Naive thymus-derived CD8-positive, alpha-beta T cell (primary cell): ENCODE measurements at regions not wholly inside any gene's neighbourhood (a gene's known extent, or its start where the extent isn't known, plus 50 kb on each side); places are given as distances from the start of the nearest gene placed in this dataset.
"Not testable (repeated sequence)": the region's sequence is repeated elsewhere in the genome, so short reads cannot be mapped to it uniquely, and the experiment has no call there.

Source experiments
- ATAC-seq, 2 donors: fragments of 150-1000 bp; cut with Tn5 transposase in 1 of 2; sonication (Bioruptor Pico), chemical (Tn5 transposase) in 1 of 2; 1 replicate in 1 of 2; 2 replicates in 1 of 2; pipeline ENCODE4 v1.10.0; 2021; ENCODE audit warnings: mild to moderate bottlenecking in 2 of 2, moderate library complexity in 2 of 2
- POLR2A ChIA-PET: fragments of 350-600 bp; sonication (Branson Sonifier 250); formaldehyde crosslinking; loops from one replicate; lab custom pipeline; 2021; ENCODE audit warnings: antibody characterized with exemption; lab: Charles Lee
- DNase-seq, 10 donors: peaks; one replicate each; pipeline versions ENCODE4 v3.0.0 to v3.0.0-alpha.2; 2020 to 2022
- H3K27ac Mint-ChIP-seq, 10 donors: one replicate each; pipeline ENCODE4 v1.8.0; 2020 to 2022; ENCODE audit warnings: mild to moderate bottlenecking in 10 of 10, mixed read lengths in 10 of 10, moderate library complexity in 4 of 10, inconsistent platforms in 1 of 10
- H3K27me3 Mint-ChIP-seq, 5 donors: one replicate each; pipeline ENCODE4 v1.8.0; 2021 to 2022; ENCODE audit warnings: mixed read lengths in 5 of 5
- H3K36me3 Mint-ChIP-seq, 3 donors: one replicate each; pipeline ENCODE4 v1.8.0; 2020 to 2022; ENCODE audit warnings: mixed read lengths in 3 of 3, mild to moderate bottlenecking in 2 of 3, inconsistent platforms in 1 of 3
- H3K4me1 Mint-ChIP-seq, 4 donors: one replicate each; pipeline ENCODE4 v1.8.0; 2021 to 2022; ENCODE audit warnings: mixed read lengths in 4 of 4
- H3K4me3 Mint-ChIP-seq, 10 donors: one replicate each; pipeline ENCODE4 v1.8.0; 2020 to 2022; ENCODE audit warnings: mild to moderate bottlenecking in 10 of 10, mixed read lengths in 10 of 10, moderate library complexity in 6 of 10, inconsistent platforms in 1 of 10
- H3K9me3 Mint-ChIP-seq, 9 donors: one replicate each; pipeline ENCODE4 v1.8.0; 2020 to 2022; ENCODE audit warnings: mixed read lengths in 9 of 9, mild to moderate bottlenecking in 3 of 9, inconsistent platforms in 1 of 9, moderate library complexity in 1 of 9

DNA sequence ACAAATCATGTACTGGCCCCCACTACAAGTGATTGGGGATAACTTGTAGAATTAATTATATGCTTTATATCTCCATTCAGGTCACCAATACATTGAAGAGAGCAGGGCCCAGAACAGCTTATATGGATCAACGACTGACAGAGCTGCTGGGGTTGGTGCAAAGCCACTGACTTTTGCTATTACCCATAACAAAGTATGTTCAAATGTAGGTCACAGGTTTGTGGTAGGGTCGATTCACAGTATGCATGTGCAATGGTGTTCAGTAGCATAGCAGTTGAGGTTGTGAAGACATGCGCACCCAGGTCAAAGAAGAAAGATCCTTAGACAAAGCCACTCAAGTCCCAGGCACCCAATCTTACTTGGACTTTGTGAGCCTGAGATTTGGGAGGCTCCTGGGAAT, 110.6 kb downstream of the NBPF8 start:
- H3K4me1 Mint-ChIP-seq, H3K36me3 Mint-ChIP-seq, ATAC-seq, H3K27ac Mint-ChIP-seq, POLR2A ChIA-PET, DNase-seq, H3K9me3 Mint-ChIP-seq, H3K27me3 Mint-ChIP-seq, H3K4me3 Mint-ChIP-seq: not testable (repeated sequence)

DNA sequence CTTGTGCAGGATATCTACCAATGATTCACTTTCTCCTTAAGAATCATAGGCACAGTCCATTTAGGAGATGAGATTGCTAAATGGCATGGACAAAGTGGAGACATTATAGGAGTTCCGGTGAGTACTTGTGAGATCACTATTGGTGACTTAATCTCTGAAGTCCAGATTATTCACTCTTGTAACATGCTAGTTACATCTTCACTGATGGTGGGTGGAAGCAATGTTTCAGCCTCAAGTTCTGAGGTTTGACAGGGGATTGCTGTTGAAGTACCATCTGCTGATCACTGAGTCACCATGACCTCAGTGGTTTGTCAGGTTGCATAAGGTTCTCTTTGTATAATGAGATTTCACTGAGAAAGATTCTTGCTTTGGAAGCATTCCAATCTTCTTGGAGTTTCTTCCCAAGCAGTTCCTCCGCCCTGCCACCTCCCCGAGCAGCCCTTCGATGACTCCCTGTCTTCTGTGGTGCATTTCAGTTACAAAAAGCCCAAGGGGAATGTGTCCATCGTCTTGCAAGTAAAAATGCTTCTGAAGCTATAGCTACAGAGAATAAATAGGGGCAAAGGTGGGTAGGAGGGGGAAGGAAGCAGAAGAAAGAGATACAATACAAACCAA, 114.7 kb downstream of the NBPF8 start:
- ATAC-seq, H3K4me3 Mint-ChIP-seq, POLR2A ChIA-PET, DNase-seq, H3K27me3 Mint-ChIP-seq, H3K4me1 Mint-ChIP-seq, H3K36me3 Mint-ChIP-seq, H3K27ac Mint-ChIP-seq, H3K9me3 Mint-ChIP-seq: not testable (repeated sequence)

DNA sequence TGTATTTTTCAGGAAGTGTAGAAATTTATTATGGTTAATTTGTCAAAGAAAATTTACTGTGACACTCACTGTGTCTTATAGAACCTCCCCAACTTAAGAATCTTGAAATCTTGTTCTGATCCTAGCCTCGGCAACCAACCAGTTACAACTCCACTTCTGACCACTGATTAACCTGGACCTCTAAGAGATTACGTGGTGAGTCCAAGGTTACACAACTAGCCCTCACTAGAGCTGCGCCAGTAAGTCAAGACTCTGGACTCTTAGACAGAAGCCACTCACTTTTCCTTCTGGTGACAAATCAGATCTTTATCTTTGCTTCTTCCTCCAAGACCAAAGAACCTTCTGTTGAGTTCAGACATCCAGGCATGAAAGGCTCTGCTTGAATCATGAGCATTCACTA, 116.6 kb downstream of the NBPF8 start:
- DNase-seq, H3K27ac Mint-ChIP-seq, ATAC-seq, H3K4me3 Mint-ChIP-seq, H3K9me3 Mint-ChIP-seq, H3K27me3 Mint-ChIP-seq, POLR2A ChIA-PET: not testable (repeated sequence)
- peaks cover 3 to 14% (median 11%) of the 10 kb centered on the region in 4 donors for H3K4me1 Mint-ChIP-seq
- peaks cover 0 to 12% (median 4%) of the 10 kb centered on the region in 3 donors for H3K36me3 Mint-ChIP-seq

DNA sequence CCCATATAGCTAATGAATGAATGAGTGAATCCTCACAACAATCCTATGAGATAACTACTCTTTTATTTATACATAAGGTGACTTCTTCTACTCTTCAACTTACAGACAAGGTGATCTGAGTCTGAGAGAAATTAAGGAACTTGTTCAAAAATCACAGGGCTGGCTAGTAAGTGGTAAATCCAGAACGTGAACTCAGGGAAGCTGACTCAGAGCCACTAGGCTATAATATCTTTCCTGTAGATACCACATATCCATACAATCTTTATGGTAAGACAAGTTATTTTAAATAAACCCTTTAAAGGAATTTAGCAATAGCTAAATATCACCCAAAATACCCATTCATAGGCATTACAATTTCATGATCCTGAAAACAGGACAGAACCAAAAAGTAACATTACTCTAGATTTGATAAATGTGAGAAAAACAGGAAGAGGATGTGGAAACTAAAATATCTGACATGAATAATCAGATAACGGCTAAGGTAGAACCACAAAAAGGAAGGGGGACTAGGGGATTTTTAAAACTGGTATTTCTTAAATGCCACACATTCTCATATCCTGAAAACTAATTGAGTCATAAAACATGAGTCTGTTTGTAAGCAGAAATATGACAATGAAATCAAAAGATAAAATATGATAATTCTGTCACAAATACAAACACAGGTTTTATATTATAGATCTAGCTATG, 119.7 kb downstream of the NBPF8 start:
- ATAC-seq (peak; percentile 82 to 90), DNase-seq (peak in 3 of 10 donors; percentile 30 to 43 (median 35))
- H3K36me3 Mint-ChIP-seq, result peaks cover 0 to 14% (median 4%) of the 10 kb centered on the region in 3 donors
- peak overlapping the region in 9 of 10 donors; percentile 68 to 96 (median 91) for H3K27ac Mint-ChIP-seq
- H3K27me3 Mint-ChIP-seq, H3K9me3 Mint-ChIP-seq, POLR2A ChIA-PET: not testable (repeated sequence)
- peak overlapping the region in 9 of 10 donors; percentile 71 to 86 (median 75) for H3K4me3 Mint-ChIP-seq
- peaks cover 3 to 14% (median 11%) of the 10 kb centered on the region in 4 donors for H3K4me1 Mint-ChIP-seq

DNA sequence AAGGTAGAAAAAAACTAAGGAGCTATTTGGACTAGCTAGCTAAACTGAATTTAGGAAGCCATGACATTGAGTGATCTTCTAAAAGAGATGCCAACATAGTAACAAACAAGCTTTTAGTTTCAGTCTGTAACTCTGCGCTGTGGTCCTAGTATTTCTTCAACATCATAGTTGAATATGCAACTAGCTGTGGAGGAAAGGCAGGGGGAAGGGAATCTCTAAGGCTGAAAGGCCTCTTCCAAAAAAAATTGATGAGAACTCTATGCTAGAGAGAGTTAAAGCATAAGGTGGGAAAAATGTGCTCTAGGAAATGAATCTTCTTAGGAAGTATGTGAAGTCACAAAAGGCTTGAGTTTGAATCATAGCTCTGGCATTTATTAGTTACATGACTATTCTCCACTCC, 120.2 kb downstream of the NBPF8 start:
- POLR2A ChIA-PET, H3K27me3 Mint-ChIP-seq, H3K9me3 Mint-ChIP-seq: not testable (repeated sequence)
- peak; percentile 71 to 80 for ATAC-seq
- H3K4me1 Mint-ChIP-seq, result peaks cover 3 to 14% (median 11%) of the 10 kb centered on the region in 4 donors
- peaks cover 0 to 14% (median 4%) of the 10 kb centered on the region in 3 donors for H3K36me3 Mint-ChIP-seq
- peak overlapping the region; percentile 2 to 96 (median 90) for H3K27ac Mint-ChIP-seq
- peak in 1 of 10 donors; percentile 29 for DNase-seq
- H3K4me3 Mint-ChIP-seq, result peak overlapping the region in 9 of 10 donors; percentile 71 to 86 (median 75)

DNA sequence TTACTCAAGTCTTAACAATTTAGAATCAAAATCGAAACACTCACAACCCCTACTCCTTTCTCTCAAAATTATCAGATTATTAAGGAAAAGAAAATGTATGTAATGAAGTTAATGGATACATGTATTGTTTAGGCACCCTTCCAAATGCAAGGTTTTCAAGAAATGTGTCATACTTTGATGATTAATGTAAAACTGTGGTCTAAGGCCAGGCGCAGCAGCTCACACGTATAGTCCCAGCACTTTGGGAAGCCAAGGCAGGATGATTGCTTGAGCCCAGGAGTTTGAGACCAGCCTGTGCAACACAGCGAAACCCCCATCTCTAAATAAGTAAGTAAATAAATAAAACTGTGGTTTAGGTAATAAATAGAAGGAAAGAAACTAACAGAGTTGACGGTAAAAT, 126.6 kb downstream of the NBPF8 start:
- ATAC-seq, DNase-seq, H3K27me3 Mint-ChIP-seq, H3K9me3 Mint-ChIP-seq, H3K4me1 Mint-ChIP-seq, H3K4me3 Mint-ChIP-seq, H3K27ac Mint-ChIP-seq, POLR2A ChIA-PET, H3K36me3 Mint-ChIP-seq: not testable (repeated sequence)

DNA sequence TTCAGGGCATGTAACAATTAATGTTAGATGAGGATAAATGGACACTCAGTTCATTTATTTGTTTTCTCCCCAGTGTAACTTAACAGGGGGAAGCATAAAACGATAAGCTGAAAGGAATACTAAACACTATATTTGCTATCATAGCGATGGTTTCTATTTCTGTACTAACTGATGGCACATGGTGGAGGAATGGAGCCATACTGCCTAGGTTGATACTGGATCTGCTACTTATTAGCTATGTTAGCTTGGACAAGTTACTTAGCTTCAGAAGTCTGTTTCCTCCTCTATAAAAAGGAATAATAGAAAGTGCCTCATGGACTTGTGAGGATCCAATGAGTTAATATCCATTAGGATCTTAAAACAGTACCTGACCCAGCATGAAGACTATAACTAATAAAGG, 127.5 kb downstream of the NBPF8 start:
- ATAC-seq, H3K27me3 Mint-ChIP-seq, DNase-seq, POLR2A ChIA-PET, H3K27ac Mint-ChIP-seq, H3K9me3 Mint-ChIP-seq, H3K4me1 Mint-ChIP-seq, H3K4me3 Mint-ChIP-seq: not testable (repeated sequence)
- peaks cover 0 to 12% (median 0%) of the 10 kb centered on the region in 3 donors for H3K36me3 Mint-ChIP-seq

DNA sequence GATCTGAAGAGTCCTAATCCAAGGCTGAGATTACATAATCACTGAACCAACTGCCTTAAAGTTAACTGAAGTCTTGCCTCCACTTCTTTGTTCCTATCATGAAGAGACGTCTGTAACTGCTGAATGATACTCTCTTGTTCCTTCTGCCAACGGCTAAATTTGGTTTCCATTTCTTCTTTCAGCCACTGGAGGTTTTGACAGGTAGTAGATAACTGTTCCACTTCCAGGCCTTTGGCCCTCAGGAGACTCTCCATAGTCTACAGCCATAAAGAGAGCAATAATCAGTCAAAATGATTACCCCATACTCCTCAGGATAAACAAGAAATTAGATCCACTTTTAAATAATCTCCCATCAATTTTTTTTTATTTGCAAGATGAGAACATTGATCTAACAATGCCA, 128.1 kb downstream of the NBPF8 start:
- H3K9me3 Mint-ChIP-seq, H3K27me3 Mint-ChIP-seq, H3K4me3 Mint-ChIP-seq, DNase-seq, H3K27ac Mint-ChIP-seq, H3K4me1 Mint-ChIP-seq, ATAC-seq, POLR2A ChIA-PET: not testable (repeated sequence)
- peaks cover 0 to 16% (median 0%) of the 10 kb centered on the region in 3 donors for H3K36me3 Mint-ChIP-seq

DNA sequence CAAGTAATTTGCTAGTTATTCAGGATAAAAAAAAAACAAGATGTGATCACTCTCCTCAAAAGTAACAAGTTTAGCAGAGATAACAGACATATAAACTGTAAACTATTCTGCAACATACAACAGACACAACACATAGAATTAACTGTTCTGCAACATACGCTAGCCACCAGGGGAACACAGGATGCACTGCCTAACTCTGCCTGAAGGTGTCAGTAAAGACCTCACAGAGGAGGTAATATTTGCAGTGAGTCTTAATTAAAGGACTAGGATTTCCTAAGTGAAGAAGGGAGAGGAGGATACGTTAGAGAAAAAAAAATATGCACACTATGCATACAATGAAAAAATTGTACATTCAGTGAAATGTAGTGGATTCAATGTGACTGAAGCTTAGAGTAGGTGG, 129.6 kb downstream of the NBPF8 start:
- H3K36me3 Mint-ChIP-seq, result peaks cover 0 to 16% (median 0%) of the 10 kb centered on the region in 3 donors
- H3K4me1 Mint-ChIP-seq, H3K27me3 Mint-ChIP-seq, H3K27ac Mint-ChIP-seq, H3K4me3 Mint-ChIP-seq, H3K9me3 Mint-ChIP-seq, POLR2A ChIA-PET: not testable (repeated sequence)
- DNase-seq, result peak; percentile 54 to 94 (median 79)
- ATAC-seq, result peak; percentile 99

DNA sequence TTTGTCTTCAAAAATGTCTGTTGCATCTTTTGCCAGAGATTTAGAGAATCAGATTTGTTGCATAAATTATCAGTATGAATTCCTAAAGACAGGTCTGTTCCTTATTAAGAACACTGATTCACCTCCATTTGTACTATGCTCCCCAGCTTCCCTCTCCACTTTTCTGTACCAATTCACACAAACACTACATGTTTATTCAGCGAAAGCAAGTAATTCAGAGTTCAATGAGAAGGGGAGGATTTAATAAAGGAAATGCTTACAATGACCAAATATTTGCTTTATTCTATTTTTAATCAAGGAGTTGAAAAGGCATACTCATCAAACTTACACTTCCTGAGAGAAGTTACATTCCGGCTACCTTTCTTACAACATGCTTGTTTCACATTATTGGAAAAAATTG, 135.5 kb downstream of the NBPF8 start:
- H3K4me3 Mint-ChIP-seq, H3K9me3 Mint-ChIP-seq, H3K27me3 Mint-ChIP-seq, H3K4me1 Mint-ChIP-seq, DNase-seq, H3K27ac Mint-ChIP-seq, ATAC-seq, POLR2A ChIA-PET: not testable (repeated sequence)
- peaks cover 0 to 12% (median 0%) of the 10 kb centered on the region in 3 donors for H3K36me3 Mint-ChIP-seq

DNA sequence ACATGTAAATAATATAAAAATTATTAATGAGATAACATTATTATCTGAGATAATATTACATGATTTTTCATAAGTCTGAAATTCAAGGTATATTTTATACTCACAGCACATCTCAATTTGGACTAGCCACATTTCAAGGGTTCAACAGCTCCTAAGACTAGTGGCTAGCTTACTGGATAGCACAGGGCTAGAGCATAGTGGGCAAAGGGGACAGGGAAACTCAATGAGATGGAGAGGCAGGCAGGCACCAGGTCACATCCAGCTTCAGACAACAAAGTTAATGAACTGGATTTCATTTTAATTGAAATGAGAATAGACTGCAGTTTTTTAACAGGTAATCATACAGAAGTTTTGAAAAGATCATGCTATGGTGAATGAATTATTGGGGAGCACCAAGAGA, 137.4 kb downstream of the NBPF8 start:
- H3K27me3 Mint-ChIP-seq, POLR2A ChIA-PET, H3K9me3 Mint-ChIP-seq, H3K36me3 Mint-ChIP-seq, ATAC-seq, DNase-seq: not testable (repeated sequence)
- H3K4me3 Mint-ChIP-seq, result peak overlapping the region in 5 of 10 donors; percentile 18 to 68 (median 51)
- peak overlapping the region in 1 of 10 donors; percentile 53 for H3K27ac Mint-ChIP-seq
- peaks cover 6 to 13% (median 6%) of the 10 kb centered on the region in 4 donors for H3K4me1 Mint-ChIP-seq

DNA sequence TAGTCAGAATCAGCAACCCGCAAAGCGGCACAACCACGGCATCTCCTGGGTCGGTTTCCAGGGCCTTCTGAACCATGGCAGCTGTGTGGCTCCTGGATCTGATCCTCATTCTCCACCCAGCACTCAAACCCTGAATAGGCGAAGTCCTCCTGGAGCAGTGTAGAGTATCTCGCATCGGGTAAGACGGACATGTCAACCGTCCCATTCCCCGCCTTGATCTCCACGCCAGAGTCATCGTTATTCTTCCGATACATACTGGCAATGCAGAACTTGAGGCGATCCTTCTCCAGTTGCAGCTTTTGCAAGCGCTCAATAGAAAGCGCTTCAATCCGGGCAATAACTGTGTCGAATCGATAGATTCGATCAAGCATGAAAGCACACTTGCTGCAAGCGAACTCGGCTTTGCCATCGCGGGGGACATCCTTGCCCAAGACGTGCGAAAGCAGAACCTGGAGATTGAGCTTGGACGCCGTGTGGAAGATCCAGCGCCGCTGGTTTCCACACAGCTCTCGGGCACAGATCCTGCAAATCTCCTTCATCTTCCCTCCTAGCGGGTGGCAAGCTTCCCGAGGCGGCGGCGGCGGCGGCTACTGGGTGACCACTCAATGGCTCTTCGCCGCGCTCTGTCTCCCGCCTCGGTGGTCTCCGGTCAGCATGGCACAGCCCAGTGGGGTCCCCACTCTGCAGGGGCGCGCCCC, 142.9 kb downstream of the NBPF8 start:
- H3K27me3 Mint-ChIP-seq, H3K36me3 Mint-ChIP-seq, POLR2A ChIA-PET, H3K4me1 Mint-ChIP-seq, H3K9me3 Mint-ChIP-seq: not testable (repeated sequence)
- Mint-ChIP-seq H3K4me3 (peak overlapping the region; percentile 43 to 87 (median 76)), H3K27ac (peak overlapping the region in 2 of 10 donors; percentile 60 to 62)
- ATAC-seq (peak in 1 of 2 donors; percentile 6), DNase-seq (peak in 2 of 10 donors; percentile 2 to 35)
